ENCODE measurements at regions not wholly inside any gene's neighbourhood (a gene's known extent, or its start where the extent isn't known, plus 50 kb on each side); places are given as distances from the start of the nearest gene placed in this dataset.
A peak's percentile ranks its signal among the peaks of the same experiment; 100 is the strongest.
"Not testable (repeated sequence)": the region's sequence is repeated elsewhere in the genome, so short reads cannot be mapped to it uniquely, and the experiment has no call there.

GRCh38 chr9:2395814-2396612 lies 225.6 kb upstream of the VLDLR start:
- DNase-seq (ENCODE audit: low spot score), result no peak

GRCh38 chr9:2396622-2397285 lies 224.8 kb upstream of the VLDLR start:
- no peak for DNase-seq (ENCODE audit: low spot score)

DNA sequence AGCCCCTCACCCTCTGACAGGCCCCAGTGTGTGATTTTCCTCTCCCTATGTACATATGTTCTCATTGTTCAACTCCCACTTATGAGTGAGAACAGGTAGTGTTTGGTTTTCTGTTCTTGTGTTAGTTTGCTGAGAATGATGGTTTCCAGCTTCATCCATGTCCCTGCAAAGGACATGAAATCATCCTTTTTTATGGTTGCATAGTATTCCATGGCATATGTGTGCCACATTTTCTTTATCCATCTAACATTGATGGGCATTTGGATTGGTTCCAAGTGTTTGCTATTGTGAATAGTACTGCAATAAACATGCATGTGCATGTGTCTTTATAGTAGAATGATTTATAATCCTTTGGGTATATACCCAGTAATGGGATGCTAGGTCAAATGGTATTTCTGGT lies 223.7 kb upstream of the VLDLR start:
- not testable (repeated sequence) for DNase-seq (ENCODE audit: low spot score)

DNA sequence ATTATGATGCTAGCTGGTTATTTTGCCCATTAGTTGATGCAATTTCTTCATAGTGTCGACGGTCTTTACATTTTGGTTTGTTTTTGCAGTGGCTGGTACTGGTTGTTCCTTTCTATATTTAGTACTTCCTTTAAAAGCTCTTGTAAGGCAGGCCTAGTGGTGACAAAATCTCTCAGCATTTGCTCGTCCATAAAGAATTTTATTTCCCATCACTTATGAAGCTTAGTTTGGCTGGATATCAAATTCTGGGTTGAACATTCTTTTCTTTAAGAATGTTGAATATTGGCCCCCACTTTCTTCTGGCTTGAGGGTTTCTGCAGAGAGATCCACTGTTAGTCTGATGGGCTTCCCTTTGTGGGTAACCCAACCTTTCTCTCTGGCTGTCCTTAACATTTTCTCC lies 219.8 kb upstream of the VLDLR start:
- DNase-seq (ENCODE audit: low spot score), result not testable (repeated sequence)

DNA sequence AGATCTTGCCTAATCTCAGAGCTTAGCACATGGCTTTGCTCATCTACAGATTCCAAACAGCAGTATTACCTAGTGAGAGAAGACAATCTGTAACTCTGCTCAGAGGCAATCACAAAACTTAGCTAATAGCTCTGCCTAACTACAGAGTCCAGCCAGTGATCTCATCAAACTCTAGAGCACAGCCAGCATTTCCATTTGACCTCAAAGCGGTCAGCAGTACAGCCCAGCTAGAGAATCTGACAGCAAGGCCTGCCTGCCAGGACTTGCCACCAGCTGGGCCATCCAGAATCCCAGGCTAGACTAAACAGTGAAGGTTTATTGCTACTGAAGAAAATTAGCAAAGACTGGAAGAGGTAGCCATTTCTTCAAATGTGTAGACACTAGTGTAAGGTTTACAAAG lies 217.9 kb upstream of the VLDLR start:
- no peak for DNase-seq (ENCODE audit: low spot score)

DNA sequence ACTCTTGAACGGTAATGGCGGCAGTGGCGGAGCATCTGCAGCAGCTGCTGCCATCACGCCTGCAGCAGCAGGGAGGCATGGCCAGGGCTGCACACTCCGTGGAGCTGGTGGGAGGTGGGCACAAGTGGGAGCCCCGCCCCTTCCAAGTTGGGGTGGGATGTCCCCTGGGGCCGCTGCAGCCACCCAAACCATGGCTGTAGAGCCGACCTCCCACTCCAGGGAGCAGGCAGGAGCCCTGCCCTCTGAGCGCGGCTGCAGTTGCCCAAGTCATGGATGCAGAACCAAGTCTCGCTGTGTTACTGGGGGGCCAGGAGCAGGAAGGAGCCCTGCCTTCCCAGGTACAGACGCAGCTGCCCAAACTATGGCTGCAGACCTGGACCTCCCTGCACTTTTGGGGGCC lies 215.3 kb upstream of the VLDLR start:
- DNase-seq (ENCODE audit: low spot score), result no peak

- no peak for DNase-seq (ENCODE audit: low spot score)
Measured at GRCh38 chr9:2407450-2407849, 214.1 kb upstream of the VLDLR start.

- DNase-seq (ENCODE audit: low spot score), result peak; percentile 79
Measured at GRCh38 chr9:2411459-2412215, 209.9 kb upstream of the VLDLR start.

DNA sequence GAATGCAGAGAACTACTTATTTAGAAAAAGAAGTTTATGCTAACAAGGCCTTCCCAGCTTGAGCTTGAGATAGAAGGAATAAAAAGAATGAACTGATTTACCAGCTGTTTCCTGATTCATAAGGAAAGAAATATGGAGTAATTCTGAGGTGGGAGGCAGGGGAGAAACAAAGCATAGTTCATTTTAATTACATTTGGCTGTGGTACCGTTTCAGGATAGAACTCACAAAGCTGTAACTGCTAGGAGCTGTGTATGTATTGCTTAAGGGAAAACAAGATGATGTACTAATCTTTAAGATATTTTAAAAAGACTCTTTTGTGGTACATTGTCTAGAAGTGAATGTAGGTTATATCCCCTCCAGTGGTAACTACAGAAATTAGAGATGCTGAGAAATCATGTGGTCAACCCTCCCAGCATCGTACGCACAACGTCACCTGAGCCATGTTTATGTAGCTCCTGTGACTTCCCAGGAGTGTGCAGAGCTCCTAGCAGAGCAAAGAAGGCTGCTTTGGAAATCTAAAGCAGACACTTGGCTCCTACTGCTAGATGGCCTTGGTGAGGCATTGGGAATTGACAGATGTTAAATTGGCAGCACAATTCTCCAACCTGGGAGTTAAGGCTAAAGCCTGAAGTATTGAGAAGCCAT lies 208.3 kb upstream of the VLDLR start:
- DNase-seq (ENCODE audit: low spot score), result no peak

DNA sequence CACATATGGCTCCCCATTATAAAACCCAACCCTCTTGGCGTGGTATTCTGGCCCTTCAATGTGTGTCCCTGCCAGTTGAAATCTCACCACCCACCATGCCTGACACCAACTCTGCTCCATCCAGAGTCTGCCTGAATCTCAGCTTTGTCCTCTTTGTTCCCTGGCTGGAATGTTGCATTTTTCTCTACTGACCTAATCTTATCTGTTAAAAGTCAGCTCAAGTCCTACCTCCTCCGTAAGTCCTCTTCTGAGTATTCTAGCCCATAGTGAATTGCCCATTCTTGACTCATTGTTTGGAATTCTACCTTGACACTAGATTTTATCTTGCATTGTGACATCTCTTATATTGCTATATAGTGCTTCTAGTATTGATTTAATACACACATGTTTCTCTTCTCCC lies 207.1 kb upstream of the VLDLR start:
- DNase-seq (ENCODE audit: low spot score), result no peak

- no peak for DNase-seq (ENCODE audit: low spot score)
Measured at GRCh38 chr9:2415326-2415725, 206.3 kb upstream of the VLDLR start.

DNA sequence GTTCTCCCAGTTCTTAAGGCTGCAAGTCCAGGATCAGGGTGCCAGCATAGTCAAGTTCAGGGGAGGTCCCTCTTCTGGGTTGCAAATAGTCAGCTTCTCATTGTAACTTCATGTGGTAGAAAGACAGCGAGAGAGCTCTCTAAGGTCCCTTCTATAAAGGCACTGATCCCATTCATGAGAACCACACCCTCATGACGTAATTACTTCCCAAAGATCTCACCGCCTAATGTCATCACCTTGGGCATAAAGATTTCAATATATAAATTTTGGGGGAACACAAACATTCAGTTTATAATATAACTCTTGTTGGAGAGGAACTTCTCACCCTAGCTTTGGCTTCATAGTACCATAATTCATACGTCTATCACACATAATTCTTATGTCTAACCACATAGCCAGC lies 203.9 kb upstream of the VLDLR start:
- no peak for DNase-seq (ENCODE audit: low spot score)

DNA sequence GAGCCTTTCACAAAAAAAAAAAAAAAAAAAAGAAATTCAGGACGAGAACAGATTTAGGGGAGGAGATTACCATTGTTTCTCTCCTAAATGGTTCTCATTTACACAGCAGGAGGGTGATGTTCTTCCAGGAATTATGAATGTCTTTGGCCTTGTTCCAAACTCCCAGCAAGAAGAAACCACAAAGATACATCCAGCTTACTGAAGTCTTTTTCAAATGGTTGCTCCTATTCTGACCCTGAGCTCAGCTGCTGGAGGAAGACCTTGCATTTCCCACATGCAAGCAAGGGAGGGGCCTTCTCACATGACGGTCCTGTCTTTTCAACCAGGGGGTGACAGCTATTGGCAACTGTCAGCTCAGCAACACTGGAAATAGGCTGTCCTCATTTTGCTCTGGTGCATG lies 203.0 kb upstream of the VLDLR start:
- DNase-seq (ENCODE audit: low spot score), result peak; percentile 20

DNA sequence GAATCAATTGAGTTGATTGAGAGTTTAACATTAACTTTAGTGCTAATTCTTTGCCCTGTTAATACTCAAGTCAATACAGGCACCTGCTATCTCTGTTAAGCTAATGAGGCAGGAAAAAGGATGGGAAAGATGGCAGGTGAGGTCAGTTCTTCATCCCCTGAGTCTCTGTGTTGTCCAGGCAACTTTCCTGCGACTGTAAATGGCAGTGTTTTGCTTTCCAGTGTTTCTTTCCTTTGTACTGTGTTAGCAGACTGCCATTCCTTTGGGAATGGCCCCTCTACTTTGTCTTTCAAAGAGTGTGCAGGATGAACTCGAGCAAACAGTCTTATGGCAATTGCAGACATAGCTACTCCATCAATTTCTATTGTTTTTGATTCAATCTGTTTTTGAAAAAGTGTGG lies 202.2 kb upstream of the VLDLR start:
- DNase-seq (ENCODE audit: low spot score), result no peak

DNA sequence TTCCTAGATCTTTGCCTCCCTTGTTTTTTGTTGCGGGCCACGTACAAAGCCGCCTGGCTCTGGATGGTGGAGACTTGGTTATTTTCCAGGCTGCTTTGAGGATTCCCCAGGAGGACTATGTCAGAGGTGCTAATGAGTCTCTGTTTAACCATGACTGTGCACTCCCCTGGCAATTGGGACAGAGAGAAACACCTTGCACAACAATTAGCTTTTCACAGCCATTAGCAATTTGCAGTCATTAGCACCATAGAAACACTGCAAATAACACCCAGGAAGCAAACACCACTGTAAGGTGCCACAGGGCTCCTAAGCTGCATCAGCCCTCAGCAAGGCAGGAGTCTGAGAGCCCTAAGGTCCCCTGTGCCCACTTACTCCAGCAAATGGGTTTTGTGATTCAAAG lies 201.0 kb upstream of the VLDLR start:
- DNase-seq (ENCODE audit: low spot score), result no peak

GRCh38 chr9:2424619-2425033 lies 197.0 kb upstream of the VLDLR start:
- no peak for DNase-seq (ENCODE audit: low spot score)

- no peak for DNase-seq (ENCODE audit: low spot score)
Measured at GRCh38 chr9:2425676-2426075, 195.9 kb upstream of the VLDLR start.

DNA sequence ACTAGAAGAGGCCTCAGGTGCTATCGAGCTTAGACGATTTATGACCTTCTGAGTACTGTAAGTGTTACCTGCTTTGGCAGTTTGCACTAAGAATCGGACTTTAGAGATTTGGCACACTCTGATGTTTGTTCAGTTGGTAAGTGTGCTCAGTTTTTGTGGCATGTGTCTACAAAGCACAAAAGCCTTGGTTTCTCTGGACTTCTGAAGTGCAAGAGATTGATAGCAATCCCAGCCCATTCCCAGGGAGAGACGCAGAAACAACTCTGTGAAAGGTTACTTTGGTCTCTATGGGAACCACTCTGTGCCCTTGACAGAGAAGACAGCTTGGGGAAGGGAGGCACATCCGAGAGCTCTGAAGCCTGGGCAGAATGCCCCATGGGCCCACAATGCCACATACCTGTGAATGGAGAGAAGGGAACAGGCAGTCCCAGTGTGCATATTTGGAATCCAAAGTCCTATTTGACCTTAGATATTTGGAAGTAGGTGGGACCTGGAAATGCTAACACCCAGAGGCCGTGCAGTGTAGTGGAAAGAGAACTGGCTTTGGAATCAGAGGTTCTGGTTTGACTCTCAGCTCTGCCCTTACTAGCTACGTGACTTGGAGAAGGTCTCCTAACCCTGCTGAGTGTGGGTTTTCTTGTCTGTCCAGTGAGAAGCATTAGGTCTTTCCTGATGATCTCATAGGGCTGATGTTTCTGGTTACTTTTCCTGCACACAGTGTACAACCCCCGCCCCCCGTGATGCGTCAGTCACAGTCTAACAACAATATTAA lies 194.3 kb upstream of the VLDLR start:
- no peak for DNase-seq (ENCODE audit: low spot score)

DNA sequence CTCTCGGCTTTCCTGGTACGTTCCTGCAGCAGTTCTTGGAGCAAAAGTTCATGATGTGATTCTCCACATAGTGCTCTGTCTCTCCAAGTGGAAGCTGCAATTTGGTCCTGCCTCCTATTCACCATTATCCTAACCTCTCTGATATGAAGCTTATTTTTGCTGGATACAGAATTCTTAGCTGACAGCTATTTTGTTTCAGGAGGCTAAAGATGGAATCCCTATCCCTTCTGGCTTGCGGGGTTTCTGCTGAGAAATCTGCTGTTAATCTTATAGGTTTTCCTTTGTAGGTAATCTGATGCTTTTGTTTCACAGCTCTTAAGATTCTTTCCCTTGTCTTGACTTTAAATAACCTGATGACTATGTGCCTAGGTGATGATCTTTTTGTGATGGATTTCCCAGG lies 181.6 kb upstream of the VLDLR start:
- DNase-seq (ENCODE audit: low spot score), result no peak

DNA sequence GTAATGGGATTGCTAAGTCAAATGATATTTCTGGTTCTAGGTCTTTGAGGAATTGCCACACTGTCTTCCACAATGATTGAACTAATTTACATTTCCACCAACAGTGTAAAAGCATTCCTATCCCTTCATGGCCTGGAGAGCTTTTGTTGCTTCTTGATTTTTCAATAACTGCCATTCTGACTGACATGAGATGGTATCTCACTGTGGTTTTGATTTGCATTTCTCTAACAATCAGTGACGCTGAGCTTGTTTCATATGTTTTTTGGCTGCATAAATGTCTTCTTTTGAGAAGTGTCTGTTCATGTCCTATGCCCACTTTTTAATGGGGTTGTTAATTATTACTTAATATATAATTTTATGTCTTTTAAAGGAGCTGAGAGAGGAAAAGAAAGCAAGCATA lies 177.7 kb upstream of the VLDLR start:
- not testable (repeated sequence) for DNase-seq (ENCODE audit: low spot score)

DNA sequence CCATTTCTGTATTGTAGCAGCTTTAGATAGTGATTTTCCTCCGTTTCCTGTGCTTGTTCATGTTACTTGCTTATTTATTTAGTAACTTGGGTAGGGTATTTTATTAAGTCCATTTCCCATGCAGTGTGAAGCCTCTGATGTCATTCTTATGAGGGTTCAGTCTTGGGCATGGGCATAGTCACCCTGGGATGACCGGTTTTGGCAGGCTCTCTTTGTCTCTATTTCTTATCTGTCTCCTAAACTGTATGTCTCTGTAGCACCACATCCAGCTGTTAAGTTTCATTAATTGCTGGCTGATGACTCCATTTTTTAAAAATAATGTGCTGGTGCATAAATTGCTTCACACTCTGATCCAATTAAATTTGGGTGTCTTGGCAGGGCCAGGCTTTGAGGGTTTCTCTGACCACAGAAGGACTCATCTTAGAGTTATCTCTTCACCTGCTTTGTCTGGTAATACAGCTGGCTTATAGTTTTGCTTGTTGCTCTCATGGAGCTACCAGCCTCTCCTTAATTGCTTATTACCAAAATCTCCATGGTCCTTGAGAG lies 173.3 kb upstream of the VLDLR start:
- no peak for DNase-seq (ENCODE audit: low spot score)
